HCT116 (cell line): ENCODE measurements at regions not wholly inside any gene's neighbourhood (a gene's known extent, or its start where the extent isn't known, plus 50 kb on each side); places are given as distances from the start of the nearest gene placed in this dataset.

Experiments used
- ATAC-seq: fragments of 200-7000 bp; cut with Tn5 transposase; 2 replicates; pipeline ENCODE4 v1.9.1; 2020; ENCODE audit warnings: mild to moderate bottlenecking, moderate library complexity
- BruUV-seq: library from RNA; stranded (reverse); fragments of 400-500 nt; replicated peaks from 2 replicates; lab custom pipeline; 2021; lab: Mats Ljungman, UMichigan
- CTCF ChIA-PET: fragments of 300-600 bp; sonication (Branson Sonifier 250); formaldehyde crosslinking; loops from one replicate; lab custom pipeline; 2021; ENCODE audit warnings: antibody characterized with exemption; lab: Charles Lee
- POLR2A ChIA-PET: fragments of 300-600, 350-600 bp; sonication (Branson Sonifier 250); formaldehyde crosslinking; loops from one replicate; lab custom pipeline; 2021; ENCODE audit warnings: antibody characterized with exemption; lab: Charles Lee
- RAD21 ChIA-PET, 2 experiments: fragments of 300-600 bp; sonication (Branson Sonifier 250); formaldehyde crosslinking; loops; one replicate each; lab custom pipeline; 2023; ENCODE audit warnings: low total read pairs in 2 of 2; ENCODE audit not compliant: uncharacterized antibody in 2 of 2, unreplicated experiment in 2 of 2, low non-redundant PET in 1 of 2; lab: Charles Lee
- DNase-seq: peaks from one replicate; pipeline ENCODE4 v3.0.0-alpha.2; 2010; ENCODE audit warnings: low read depth, low spot score
- H2AFZ ChIP-seq: fragments of 200-600 bp; shearing (Covaris generic), sonication (generic); 2 replicates; pipeline ENCODE4 v1.6.1; 2017; ENCODE audit warnings: low read depth, mixed run types, mixed read lengths, antibody characterized with exemption, low read length; ENCODE audit not compliant: poor library complexity, severe bottlenecking
- H3K27ac ChIP-seq: 2 replicates; pipeline ENCODE4 v1.5.1; 2012; ENCODE audit warnings: low read depth, low read length
- H3K27me3 ChIP-seq: fragments of 200-600 bp; sonication (generic); 2 replicates; pipeline ENCODE4 v1.6.1; 2016; ENCODE audit warnings: mixed run types, low read length, mixed read lengths; ENCODE audit not compliant: insufficient read depth
- H3K36me3 ChIP-seq, 2 experiments: fragments of 200-500 bp in 1 of 2; fragments of 200-600 bp in 1 of 2; sonication (Bioruptor generic) in 1 of 2; sonication (generic) in 1 of 2; 2 replicates each; pipeline versions ENCODE4 v1.5.1 to v1.6.1; 2014 to 2016; ENCODE audit warnings: low read length in 2 of 2, inconsistent platforms in 1 of 2, mixed read lengths in 1 of 2, mixed run types in 1 of 2; ENCODE audit not compliant: insufficient read depth in 2 of 2, control insufficient read depth in 1 of 2
- H3K4me1 ChIP-seq, 2 experiments: fragments of 200-600 bp in 1 of 2; sonication (generic) in 1 of 2; 2 replicates each; pipeline versions ENCODE4 v1.5.1 to v1.6.1; 2012 to 2017; ENCODE audit warnings: low read length in 2 of 2, inconsistent platforms in 1 of 2, mild to moderate bottlenecking in 1 of 2, mixed read lengths in 1 of 2, mixed run types in 1 of 2, moderate library complexity in 1 of 2; ENCODE audit not compliant: insufficient read depth in 2 of 2, control insufficient read depth in 1 of 2
- H3K4me2 ChIP-seq: fragments of 200-600 bp; sonication (generic); 2 replicates; pipeline ENCODE4 v1.6.1; 2017; ENCODE audit warnings: mixed run types, low read length, mixed read lengths
- H3K4me3 ChIP-seq, 2 experiments: fragments of 200-600 bp in 1 of 2; sonication (generic) in 1 of 2; replicated peaks in 1 of 2; 2 replicates each; pipeline ENCODE4 v1.5.1; 2011 to 2016; ENCODE audit warnings: low read length in 2 of 2, control low read depth in 1 of 2, low read depth in 1 of 2, mild to moderate bottlenecking in 1 of 2, mixed read lengths in 1 of 2, mixed run types in 1 of 2
- H3K79me2 ChIP-seq: fragments of 200-600 bp; sonication (generic); 2 replicates; pipeline ENCODE4 v1.6.1; 2017; ENCODE audit warnings: mild to moderate bottlenecking, mixed run types, low read length, moderate library complexity, mixed read lengths; ENCODE audit not compliant: insufficient read depth
- H3K9ac ChIP-seq: fragments of 200-600 bp; sonication (generic); 2 replicates; pipeline ENCODE4 v1.6.1; 2016; ENCODE audit warnings: low read length, mixed read lengths
- H3K9me2 ChIP-seq: fragments of 200-600 bp; sonication (generic), shearing (Covaris generic); 2 replicates; pipeline ENCODE4 v1.6.1; 2017; ENCODE audit warnings: mixed run types, mild to moderate bottlenecking, moderate library complexity; ENCODE audit not compliant: insufficient read depth
- H3K9me3 ChIP-seq, 2 experiments: fragments of 200-500 bp in 1 of 2; fragments of 200-600 bp in 1 of 2; sonication (Bioruptor generic) in 1 of 2; sonication (generic) in 1 of 2; 2 replicates each; pipeline ENCODE4 v1.6.1; 2014 to 2017; ENCODE audit warnings: low read length in 2 of 2, mixed read lengths in 2 of 2, inconsistent platforms in 1 of 2, low read depth in 1 of 2, mild to moderate bottlenecking in 1 of 2, mixed run types in 1 of 2, moderate library complexity in 1 of 2; ENCODE audit not compliant: control insufficient read depth in 1 of 2, insufficient read depth in 1 of 2
- H4K20me1 ChIP-seq: fragments of 200-600 bp; sonication (generic), shearing (Covaris generic); 2 replicates; pipeline ENCODE4 v1.6.1; 2017; ENCODE audit warnings: mixed run types, mild to moderate bottlenecking, moderate library complexity; ENCODE audit not compliant: insufficient read depth
- CBX3 ChIP-seq: IDR thresholded peaks from 2 replicates; pipeline ENCODE4 v1.6.1; 2012; ENCODE audit warnings: low read depth
- CEBPB ChIP-seq: IDR thresholded peaks from 2 replicates; pipeline ENCODE4 v1.6.1; 2012; ENCODE audit warnings: low read depth
- ELF1 ChIP-seq: IDR thresholded peaks from 2 replicates; pipeline ENCODE4 v1.6.1; 2012; ENCODE audit warnings: low read depth, borderline replicate concordance
- EZH2phosphoT487 ChIP-seq: fragments of 200-600 bp; IDR thresholded peaks from 2 replicates; pipeline ENCODE4 v1.6.1; 2018; ENCODE audit warnings: antibody characterized with exemption, borderline replicate concordance
- FOSL1 ChIP-seq: IDR thresholded peaks from 2 replicates; pipeline ENCODE4 v1.6.1; 2012; ENCODE audit warnings: low read depth
- JUND ChIP-seq: IDR thresholded peaks from 2 replicates; pipeline ENCODE4 v1.6.1; 2012
- POLR2A ChIP-seq: IDR thresholded peaks from 2 replicates; pipeline ENCODE4 v1.7.0; 2011; ENCODE audit warnings: borderline replicate concordance; ENCODE audit not compliant: insufficient read depth, insufficient read length; ENCODE audit errors: extremely low read depth
- RAD21 ChIP-seq: IDR thresholded peaks from 2 replicates; pipeline ENCODE4 v1.6.1; 2012; ENCODE audit warnings: low read depth, mild to moderate bottlenecking
- SP1 ChIP-seq: IDR thresholded peaks from 2 replicates; pipeline ENCODE4 v1.6.1; 2012; ENCODE audit warnings: low read depth
- SRF ChIP-seq: IDR thresholded peaks from 2 replicates; pipeline ENCODE4 v1.6.1; 2012; ENCODE audit warnings: low read depth
- TCF7L2 ChIP-seq: IDR thresholded peaks from 2 replicates; pipeline ENCODE4 v1.7.0; 2011; ENCODE audit warnings: borderline replicate concordance, inconsistent platforms; ENCODE audit not compliant: insufficient read depth, insufficient read length; ENCODE audit errors: extremely low read depth
- ZFX ChIP-seq: fragments of 450-650 bp; IDR thresholded peaks from 2 replicates; pipeline ENCODE4 v1.6.1; 2017
- ZNF274 ChIP-seq: fragments of 200-500 bp; sonication (Bioruptor generic); IDR thresholded peaks from 2 replicates; pipeline ENCODE4 v1.6.1; 2014; ENCODE audit warnings: mild to moderate bottlenecking, low read depth, low read length, inconsistent platforms
- intact Hi-C: fragments of 100-400 bp; cut with micrococcal nuclease; formaldehyde crosslinking; loops from 2 replicates; pipeline ENCODE4 v1.10.0; 2022
- TF ChIP-seq, protein P1 (sequence below): IDR thresholded peaks from 2 replicates; pipeline ENCODE4 v1.6.1; 2012
- TF ChIP-seq, protein P2 (sequence below): IDR thresholded peaks from 2 replicates; pipeline ENCODE4 v1.6.1; 2012

DNA sequence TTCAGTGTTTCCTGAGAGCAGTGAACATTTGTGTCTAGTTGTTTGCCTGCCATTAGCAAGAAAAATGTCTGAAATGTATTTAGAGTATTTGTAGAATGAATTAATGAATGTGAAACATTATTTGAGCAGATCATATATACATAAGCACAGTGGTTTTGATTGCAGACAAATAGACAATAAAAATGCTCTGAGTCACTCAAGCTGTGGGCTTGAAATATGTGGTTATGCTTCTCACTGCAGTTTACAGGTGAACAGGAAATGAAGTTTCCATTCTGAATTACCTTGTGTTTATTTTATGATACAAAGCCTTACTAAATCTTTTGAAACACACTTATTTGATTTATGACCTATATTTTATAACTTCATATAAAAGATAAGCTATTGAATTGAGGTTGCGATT lies 827.7 kb downstream of the TMTC2 start:
- DNase-seq (peak; percentile 15), ATAC-seq (peak; percentile 42; the same call in 1 of the 2 replicates)
- Histone ChIP-seq H3K36me3 (no peaks in the 10 kb centered on the region), H3K27ac (no peak overlapping the region), H3K4me2 (0 out of 2 replicates have a peak overlapping the region, but pooled peaks have one; percentile 2), H4K20me1 (no peaks in the 10 kb centered on the region), H3K9me3 (no peaks in the 10 kb centered on the region), H3K4me1 (peaks cover 5 to 6% of the 10 kb centered on the region in 2 experiments; a peak in 2 of 4 replicates), H3K4me3 (no peak overlapping the region), H3K9me2 (no peaks in the 10 kb centered on the region), H3K27me3 (no peaks in the 10 kb centered on the region), H3K79me2 (no peaks in the 10 kb centered on the region), H3K9ac (no peak overlapping the region), H2AFZ (peak overlapping the region; percentile 35)
- RAD21 ChIA-PET, result no interaction called here
- POLR2A ChIA-PET, result no interaction called here
- no TSS peak for BruUV-seq
- no peak for TF ChIP-seq SRF
- no peak for TF ChIP-seq POLR2A
- TF ChIP-seq TCF7L2, result no peak
- 0 out of 2 replicates have a peak, but pooled peaks have one; percentile 20 for TF ChIP-seq CBX3
- peak; percentile 58 for TF ChIP-seq SP1
- no peak for TF ChIP-seq RAD21
- TF ChIP-seq JUND, result peak; percentile 59; the same call in 1 of the 2 replicates
- TF ChIP-seq CEBPB, result peak; percentile 38; the same call in 1 of the 2 replicates
- TF ChIP-seq ZFX, result no peak
- TF ChIP-seq EZH2phosphoT487, result no peak
- TF ChIP-seq ELF1, result no peak
- TF ChIP-seq, protein P1, sequence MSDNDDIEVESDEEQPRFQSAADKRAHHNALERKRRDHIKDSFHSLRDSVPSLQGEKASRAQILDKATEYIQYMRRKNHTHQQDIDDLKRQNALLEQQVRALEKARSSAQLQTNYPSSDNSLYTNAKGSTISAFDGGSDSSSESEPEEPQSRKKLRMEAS, result no peak
- TF ChIP-seq FOSL1, result peak; percentile 58
- TF ChIP-seq, protein P2, sequence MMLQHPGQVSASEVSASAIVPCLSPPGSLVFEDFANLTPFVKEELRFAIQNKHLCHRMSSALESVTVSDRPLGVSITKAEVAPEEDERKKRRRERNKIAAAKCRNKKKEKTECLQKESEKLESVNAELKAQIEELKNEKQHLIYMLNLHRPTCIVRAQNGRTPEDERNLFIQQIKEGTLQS, result no peak
- no peak for TF ChIP-seq ZNF274
- CTCF ChIA-PET, result no interaction called here
- intact Hi-C loops, result no loop called here
